Heart left ventricle (tissue), 13 donors: ENCODE measurements at regions not wholly inside any gene's neighbourhood (a gene's known extent, or its start where the extent isn't known, plus 50 kb on each side); places are given as distances from the start of the nearest gene placed in this dataset.

ENCODE experiments used
- POLR2A ChIP-seq, 2 donors: fragments of 450-650 bp; IDR thresholded peaks; one replicate each; pipeline ENCODE4 v1.6.1; 2017; ENCODE audit warnings: antibody characterized with exemption in 2 of 2, mild to moderate bottlenecking in 2 of 2, moderate library complexity in 2 of 2
- TF ChIP-seq, protein P1 (sequence below), 12 donors: fragments of 200-600 bp; sonication (generic) in 4 of 12; IDR thresholded peaks; one replicate each; pipeline versions ENCODE4 v1.5.0 to v1.8.0; 2018 to 2022; ENCODE audit warnings: antibody characterized with exemption in 12 of 12, mild to moderate bottlenecking in 5 of 12
- donor health status: ischemic (EF 13 %, LVEDD 7.1; RV severe dilation, severe dysfunction).
- donor health status: DM: no; HTN: yes; CAD: no.
- donor health status: DM: no; HTN: no; CAD: no.
- donor health status: ischemic (EF 25% LVEDD 6.9; RV normal size, moderate dysfunction).
- donor health status: ischemic (EF 25% LVEDD 5.7; RV mildly dilated, moderate dysfunction).
- donor health status: ischemic (EF 35%, LVEDD 5.7; RV mildly dilated, moderate dysfunction).
- donor health status: nonischemic (EF 11% LVEDD 7.7; RV severe dilation, severe dysfunction).
- donor health status: DM: yes; HTN: yes; CAD: no.
- donor health status: PGD.
- donor health status: ischemic (EF 29% LVEDD 5.4; RV normal size, mild dysfunction).
- donor health status: nonischemic (EF 23%, LVEDD 6.1; RV moderate dilation, normal function).

- TF ChIP-seq, protein P1, sequence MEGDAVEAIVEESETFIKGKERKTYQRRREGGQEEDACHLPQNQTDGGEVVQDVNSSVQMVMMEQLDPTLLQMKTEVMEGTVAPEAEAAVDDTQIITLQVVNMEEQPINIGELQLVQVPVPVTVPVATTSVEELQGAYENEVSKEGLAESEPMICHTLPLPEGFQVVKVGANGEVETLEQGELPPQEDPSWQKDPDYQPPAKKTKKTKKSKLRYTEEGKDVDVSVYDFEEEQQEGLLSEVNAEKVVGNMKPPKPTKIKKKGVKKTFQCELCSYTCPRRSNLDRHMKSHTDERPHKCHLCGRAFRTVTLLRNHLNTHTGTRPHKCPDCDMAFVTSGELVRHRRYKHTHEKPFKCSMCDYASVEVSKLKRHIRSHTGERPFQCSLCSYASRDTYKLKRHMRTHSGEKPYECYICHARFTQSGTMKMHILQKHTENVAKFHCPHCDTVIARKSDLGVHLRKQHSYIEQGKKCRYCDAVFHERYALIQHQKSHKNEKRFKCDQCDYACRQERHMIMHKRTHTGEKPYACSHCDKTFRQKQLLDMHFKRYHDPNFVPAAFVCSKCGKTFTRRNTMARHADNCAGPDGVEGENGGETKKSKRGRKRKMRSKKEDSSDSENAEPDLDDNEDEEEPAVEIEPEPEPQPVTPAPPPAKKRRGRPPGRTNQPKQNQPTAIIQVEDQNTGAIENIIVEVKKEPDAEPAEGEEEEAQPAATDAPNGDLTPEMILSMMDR (IDR thresholded peaks at IDR 0.05), result no peak
- TF ChIP-seq POLR2A (IDR thresholded peaks at IDR 0.05), result no peak
Observed at GRCh38 chr3:70127192-70127591, 127.7 kb downstream of the SAMMSON start.
